ENCODE measurements at regions not wholly inside any gene's neighbourhood (a gene's known extent, or its start where the extent isn't known, plus 50 kb on each side); places are given as distances from the start of the nearest gene placed in this dataset.

DNA sequence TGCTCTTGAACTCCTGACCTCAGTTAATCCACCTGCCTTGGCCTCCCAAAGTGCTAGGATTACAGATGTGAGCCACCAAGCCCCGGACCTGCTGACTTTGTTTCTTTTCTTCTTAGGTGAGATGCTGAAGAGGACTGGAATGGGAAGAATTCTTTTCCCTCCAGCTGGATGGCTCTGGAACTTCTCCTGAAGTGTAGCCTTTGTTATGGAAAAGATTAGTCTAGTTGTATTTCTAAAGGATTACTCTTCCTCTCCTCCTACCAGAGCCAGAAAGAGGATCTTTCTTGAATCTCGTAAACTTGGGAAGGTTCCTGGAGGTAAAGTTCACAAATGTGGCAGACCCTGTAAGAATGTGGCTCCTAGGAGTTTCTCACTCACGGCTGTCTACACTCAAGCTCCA, 95.4 kb upstream of the LARGE1 start:
- ChIA-PET POLR2A (no interaction called here), CTCF (no interaction called here)
- H3K27ac ChIP-seq = no peak overlapping the region
- no peaks in the 10 kb centered on the region for H3K4me1 ChIP-seq
- no peak for DNase-seq (ENCODE audit: low read depth in 1 of 2, low spot score in 1 of 2)
- H3K4me3 ChIP-seq = no peak overlapping the region
- no peaks in the 10 kb centered on the region for H3K9me3 ChIP-seq
- H3K4me2 ChIP-seq = no peak overlapping the region
- FAIRE-seq = no peak
- ATAC-seq = no peak
- 0% methylated on average over 3 of the region's 3 CpGs for WGBS (ENCODE audit: missing lambda C conversion rate)
- TF ChIP-seq MAFK (IDR thresholded peaks at IDR 0.05; ENCODE audit: partially characterized antibody) (no peak), ZFP36 (IDR thresholded peaks at IDR 0.05; ENCODE audit: borderline replicate concordance, partially characterized antibody) (no peak), GATA3 (IDR thresholded peaks at IDR 0.05; ENCODE audit: borderline replicate concordance) (no peak), ESRRA (IDR thresholded peaks at IDR 0.05; ENCODE audit: borderline replicate concordance, low read length) (no peak), NR3C1 (IDR thresholded peaks at IDR 0.05) (no peak), CEBPB (IDR thresholded peaks at IDR 0.05) (no peak), ZC3H11A (IDR thresholded peaks at IDR 0.05) (no peak), KDM5A (IDR thresholded peaks at IDR 0.05) (no peak), HOXA7 (CRISPR knock-in tag; IDR thresholded peaks at IDR 0.05) (no peak)
- TF ChIP-seq, protein P1, sequence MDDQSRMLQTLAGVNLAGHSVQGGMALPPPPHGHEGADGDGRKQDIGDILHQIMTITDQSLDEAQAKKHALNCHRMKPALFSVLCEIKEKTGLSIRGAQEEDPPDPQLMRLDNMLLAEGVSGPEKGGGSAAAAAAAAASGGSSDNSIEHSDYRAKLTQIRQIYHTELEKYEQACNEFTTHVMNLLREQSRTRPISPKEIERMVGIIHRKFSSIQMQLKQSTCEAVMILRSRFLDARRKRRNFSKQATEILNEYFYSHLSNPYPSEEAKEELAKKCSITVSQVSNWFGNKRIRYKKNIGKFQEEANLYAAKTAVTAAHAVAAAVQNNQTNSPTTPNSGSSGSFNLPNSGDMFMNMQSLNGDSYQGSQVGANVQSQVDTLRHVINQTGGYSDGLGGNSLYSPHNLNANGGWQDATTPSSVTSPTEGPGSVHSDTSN (IDR thresholded peaks at IDR 0.05) = no peak
- TF ChIP-seq, protein P2, sequence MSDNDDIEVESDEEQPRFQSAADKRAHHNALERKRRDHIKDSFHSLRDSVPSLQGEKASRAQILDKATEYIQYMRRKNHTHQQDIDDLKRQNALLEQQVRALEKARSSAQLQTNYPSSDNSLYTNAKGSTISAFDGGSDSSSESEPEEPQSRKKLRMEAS (IDR thresholded peaks at IDR 0.05) = no peak

DNA sequence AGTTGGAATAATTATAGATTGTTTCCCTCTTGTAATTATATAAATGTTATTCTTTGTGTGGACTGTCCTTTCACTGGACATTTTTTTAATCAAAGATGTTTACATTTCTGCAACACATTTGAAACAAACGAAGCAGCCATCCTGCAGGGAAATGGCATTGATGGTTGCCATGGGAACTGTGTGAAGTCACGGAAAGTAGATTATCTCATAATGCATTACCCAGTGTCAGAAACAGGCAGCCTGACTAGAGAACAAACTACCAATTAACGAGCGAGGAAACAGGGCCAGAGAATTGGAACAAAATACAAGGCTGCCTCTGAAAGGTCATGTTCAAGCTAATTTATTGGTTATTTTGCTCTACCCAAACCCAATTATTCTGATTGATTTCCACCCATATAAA, 96.9 kb upstream of the LARGE1 start:
- ATAC-seq (no peak), FAIRE-seq (no peak), DNase-seq (ENCODE audit: low read depth in 1 of 2, low spot score in 1 of 2) (no peak)
- H3K4me1 ChIP-seq = no peaks in the 10 kb centered on the region
- no peak overlapping the region for H3K4me2 ChIP-seq
- H3K9me3 ChIP-seq = no peaks in the 10 kb centered on the region
- no peak overlapping the region for H3K27ac ChIP-seq
- H3K4me3 ChIP-seq = no peak overlapping the region
- 2% methylated on average over 4 of the region's 4 CpGs for WGBS (ENCODE audit: missing lambda C conversion rate)
- CTCF ChIA-PET = no interaction called here
- TF ChIP-seq MYC (IDR thresholded peaks at IDR 0.05; ENCODE audit: borderline replicate concordance, low read length) (no peak), HOXB13 (CRISPR knock-in tag; IDR thresholded peaks at IDR 0.05; ENCODE audit: low read depth) (no peak), JUNB (IDR thresholded peaks at IDR 0.05) (no peak), PHF8 (IDR thresholded peaks at IDR 0.05; ENCODE audit: borderline replicate concordance, low read depth) (no peak), ESRRA (IDR thresholded peaks at IDR 0.05; ENCODE audit: borderline replicate concordance, low read length) (no peak), ZSCAN20 (CRISPR knock-in tag; IDR thresholded peaks at IDR 0.05) (no peak), EP300 (IDR thresholded peaks at IDR 0.05) (no peak), SREBF2 (IDR thresholded peaks at IDR 0.05) (no peak)
- TF ChIP-seq, protein P3, sequence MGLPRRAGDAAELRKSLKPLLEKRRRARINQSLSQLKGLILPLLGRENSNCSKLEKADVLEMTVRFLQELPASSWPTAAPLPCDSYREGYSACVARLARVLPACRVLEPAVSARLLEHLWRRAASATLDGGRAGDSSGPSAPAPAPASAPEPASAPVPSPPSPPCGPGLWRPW (IDR thresholded peaks at IDR 0.05) = no peak
- TF ChIP-seq, protein P1 (IDR thresholded peaks at IDR 0.05) = no peak
- TF ChIP-seq, protein P4, sequence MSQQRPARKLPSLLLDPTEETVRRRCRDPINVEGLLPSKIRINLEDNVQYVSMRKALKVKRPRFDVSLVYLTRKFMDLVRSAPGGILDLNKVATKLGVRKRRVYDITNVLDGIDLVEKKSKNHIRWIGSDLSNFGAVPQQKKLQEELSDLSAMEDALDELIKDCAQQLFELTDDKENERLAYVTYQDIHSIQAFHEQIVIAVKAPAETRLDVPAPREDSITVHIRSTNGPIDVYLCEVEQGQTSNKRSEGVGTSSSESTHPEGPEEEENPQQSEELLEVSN (IDR thresholded peaks at IDR 0.05; ENCODE audit: borderline replicate concordance, low read depth) = no peak
- TF ChIP-seq, protein P5, sequence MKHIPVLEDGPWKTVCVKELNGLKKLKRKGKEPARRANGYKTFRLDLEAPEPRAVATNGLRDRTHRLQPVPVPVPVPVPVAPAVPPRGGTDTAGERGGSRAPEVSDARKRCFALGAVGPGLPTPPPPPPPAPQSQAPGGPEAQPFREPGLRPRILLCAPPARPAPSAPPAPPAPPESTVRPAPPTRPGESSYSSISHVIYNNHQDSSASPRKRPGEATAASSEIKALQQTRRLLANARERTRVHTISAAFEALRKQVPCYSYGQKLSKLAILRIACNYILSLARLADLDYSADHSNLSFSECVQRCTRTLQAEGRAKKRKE (CRISPR knock-in tag; IDR thresholded peaks at IDR 0.05; ENCODE audit: low read depth) = no peak
- POLR2A ChIA-PET = no interaction called here
